GM18517 (cell line): ENCODE measurements at regions not wholly inside any gene's neighbourhood (a gene's known extent, or its start where the extent isn't known, plus 50 kb on each side); places are given as distances from the start of the nearest gene placed in this dataset.

Experiments
- ATAC-seq: cut with Tn5 transposase; IDR thresholded peaks from one replicate; pipeline ENCODE4 v1.9.1; 2021; ENCODE audit warnings: mild to moderate bottlenecking, moderate library complexity; ENCODE audit not compliant: unreplicated experiment

- no peak for ATAC-seq
These were observed 77.7 kb upstream of the FAM3C start for GRCh38 chr7:121473645-121474300.

- no peak for ATAC-seq
These were observed 70.3 kb upstream of the FAM3C start for GRCh38 chr7:121466455-121466854.

- ATAC-seq = no peak
These were observed 63.0 kb upstream of the FAM3C start for GRCh38 chr7:121459148-121459547.

GRCh38 chr7:121456785-121457359, 60.8 kb upstream of the FAM3C start:
- no peak for ATAC-seq

- no peak for ATAC-seq
These were observed 59.9 kb upstream of the FAM3C start for GRCh38 chr7:121456015-121456414.

GRCh38 chr7:121452389-121452788, 56.3 kb upstream of the FAM3C start:
- no peak for ATAC-seq

- no peak for ATAC-seq
These were observed 55.4 kb upstream of the FAM3C start for GRCh38 chr7:121451367-121452094.

GRCh38 chr7:121450631-121451198, 54.6 kb upstream of the FAM3C start:
- no peak for ATAC-seq

GRCh38 chr7:121449735-121450240, 53.7 kb upstream of the FAM3C start:
- no peak for ATAC-seq

- no peak for ATAC-seq
These were observed 53.2 kb upstream of the FAM3C start for GRCh38 chr7:121449329-121449728.

GRCh38 chr7:121448429-121448828, 52.3 kb upstream of the FAM3C start:
- no peak for ATAC-seq

- ATAC-seq = no peak
These were observed 51.8 kb upstream of the FAM3C start for GRCh38 chr7:121447911-121448300.

GRCh38 chr7:121447243-121447910, 51.3 kb upstream of the FAM3C start:
- no peak for ATAC-seq

GRCh38 chr7:121446526-121446925, 50.4 kb upstream of the FAM3C start:
- ATAC-seq = no peak
